GM10266 (cell line): ENCODE measurements at regions not wholly inside any gene's neighbourhood (a gene's known extent, or its start where the extent isn't known, plus 50 kb on each side); places are given as distances from the start of the nearest gene placed in this dataset.

ENCODE experiments used
- DNase-seq: peaks from one replicate; pipeline ENCODE4 v3.0.0; 2012; ENCODE audit errors: extremely low spot score
- TF ChIP-seq, protein P1 (sequence below): IDR thresholded peaks from 2 replicates; pipeline ENCODE4 v1.5.1; 2012; ENCODE audit warnings: mild to moderate bottlenecking, low read depth; ENCODE audit not compliant: control insufficient read depth, insufficient read depth; ENCODE audit errors: missing control alignments

DNA sequence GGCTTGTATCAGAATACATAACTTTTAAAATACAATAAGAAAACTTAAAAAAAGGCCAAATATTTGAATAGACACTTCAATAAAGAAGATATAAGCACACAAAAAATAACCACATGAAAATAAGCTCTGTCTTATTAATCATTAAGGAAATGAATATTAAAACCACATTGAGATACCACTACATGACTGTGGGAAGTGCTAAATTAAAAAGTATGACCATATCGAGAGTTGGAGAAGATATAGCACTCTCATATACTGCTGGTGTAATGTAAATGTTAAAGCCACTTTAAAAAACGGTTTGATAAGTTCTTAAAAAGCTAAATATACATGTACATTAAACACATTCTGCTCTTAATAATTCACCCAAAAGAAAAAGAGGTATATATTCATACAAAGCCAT lies 104.6 kb upstream of the TRIB2 start:
- TF ChIP-seq, protein P1, sequence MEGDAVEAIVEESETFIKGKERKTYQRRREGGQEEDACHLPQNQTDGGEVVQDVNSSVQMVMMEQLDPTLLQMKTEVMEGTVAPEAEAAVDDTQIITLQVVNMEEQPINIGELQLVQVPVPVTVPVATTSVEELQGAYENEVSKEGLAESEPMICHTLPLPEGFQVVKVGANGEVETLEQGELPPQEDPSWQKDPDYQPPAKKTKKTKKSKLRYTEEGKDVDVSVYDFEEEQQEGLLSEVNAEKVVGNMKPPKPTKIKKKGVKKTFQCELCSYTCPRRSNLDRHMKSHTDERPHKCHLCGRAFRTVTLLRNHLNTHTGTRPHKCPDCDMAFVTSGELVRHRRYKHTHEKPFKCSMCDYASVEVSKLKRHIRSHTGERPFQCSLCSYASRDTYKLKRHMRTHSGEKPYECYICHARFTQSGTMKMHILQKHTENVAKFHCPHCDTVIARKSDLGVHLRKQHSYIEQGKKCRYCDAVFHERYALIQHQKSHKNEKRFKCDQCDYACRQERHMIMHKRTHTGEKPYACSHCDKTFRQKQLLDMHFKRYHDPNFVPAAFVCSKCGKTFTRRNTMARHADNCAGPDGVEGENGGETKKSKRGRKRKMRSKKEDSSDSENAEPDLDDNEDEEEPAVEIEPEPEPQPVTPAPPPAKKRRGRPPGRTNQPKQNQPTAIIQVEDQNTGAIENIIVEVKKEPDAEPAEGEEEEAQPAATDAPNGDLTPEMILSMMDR, result no peak
- DNase-seq, result no peak

DNA sequence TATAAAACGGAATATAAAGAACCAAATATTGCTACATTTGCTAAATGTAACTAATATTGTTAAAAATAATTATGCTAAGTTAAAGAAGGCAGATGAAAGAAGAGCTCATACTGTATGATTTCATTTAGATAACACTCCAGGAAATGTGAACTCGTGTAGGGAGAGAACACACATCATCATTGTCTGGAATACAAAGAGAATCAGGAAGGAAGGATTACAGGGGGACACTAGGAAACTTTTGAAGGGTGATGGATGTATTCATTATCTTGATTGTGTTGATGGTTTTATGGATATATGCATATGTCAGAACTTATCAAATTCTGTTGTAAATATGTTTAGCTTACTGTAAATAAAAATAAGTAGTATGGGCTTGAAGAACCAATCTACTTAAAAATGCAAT lies 104.1 kb upstream of the TRIB2 start:
- TF ChIP-seq, protein P1, result no peak
- DNase-seq, result no peak

DNA sequence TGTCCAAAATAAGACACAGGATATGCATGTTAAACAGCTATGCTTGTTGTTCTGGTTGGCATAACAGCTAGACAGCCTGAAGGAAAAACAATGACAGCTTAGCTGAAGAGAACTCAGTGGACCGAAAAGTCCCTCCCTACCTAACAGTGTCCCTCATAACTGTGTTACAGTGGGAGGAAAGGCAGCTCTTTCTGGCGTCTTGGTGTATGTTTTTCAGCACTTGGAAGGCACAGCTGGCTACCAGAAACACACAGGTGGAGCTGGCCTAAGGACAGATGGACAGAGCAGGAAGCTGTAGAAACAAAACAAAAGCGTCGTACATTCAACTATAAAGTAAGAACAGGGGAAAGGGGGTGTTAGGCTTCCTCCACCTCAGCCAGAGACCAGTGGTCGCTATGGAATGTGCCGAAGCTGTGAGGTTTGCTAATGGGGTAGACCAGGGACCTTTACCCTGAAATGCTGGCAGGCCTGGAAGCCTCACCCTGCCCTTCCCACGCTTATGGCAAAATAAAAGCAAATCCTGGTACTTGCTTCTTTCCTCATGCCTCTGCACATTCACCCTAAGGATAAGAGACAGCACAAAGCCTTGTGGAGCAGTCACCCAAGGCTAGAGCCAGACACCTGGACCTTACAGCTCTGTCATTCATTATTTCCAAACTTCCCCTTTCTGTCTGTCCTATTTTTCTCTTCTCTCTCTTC lies 103.5 kb upstream of the TRIB2 start:
- DNase-seq, result no peak
- TF ChIP-seq, protein P1, result no peak

DNA sequence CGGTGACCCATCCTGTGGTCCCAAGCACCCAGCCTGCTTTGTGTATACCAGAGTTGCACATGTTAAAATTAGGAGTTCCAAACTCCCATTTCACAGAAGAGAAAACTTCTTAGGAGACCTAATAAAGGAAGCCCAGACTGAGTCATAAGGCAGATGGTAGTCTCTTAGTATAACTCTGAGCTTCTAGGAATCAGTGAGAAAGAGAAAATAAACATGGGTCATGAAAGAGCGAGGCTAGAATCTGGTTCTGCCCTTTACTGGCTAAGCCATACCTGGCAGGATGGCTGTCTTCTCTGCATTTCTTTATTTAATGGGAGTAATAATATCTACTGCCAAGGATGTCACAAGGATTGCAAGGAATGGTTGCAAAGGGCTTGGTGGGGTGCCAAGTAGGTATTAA lies 101.2 kb upstream of the TRIB2 start:
- TF ChIP-seq, protein P1, result no peak
- no peak for DNase-seq

DNA sequence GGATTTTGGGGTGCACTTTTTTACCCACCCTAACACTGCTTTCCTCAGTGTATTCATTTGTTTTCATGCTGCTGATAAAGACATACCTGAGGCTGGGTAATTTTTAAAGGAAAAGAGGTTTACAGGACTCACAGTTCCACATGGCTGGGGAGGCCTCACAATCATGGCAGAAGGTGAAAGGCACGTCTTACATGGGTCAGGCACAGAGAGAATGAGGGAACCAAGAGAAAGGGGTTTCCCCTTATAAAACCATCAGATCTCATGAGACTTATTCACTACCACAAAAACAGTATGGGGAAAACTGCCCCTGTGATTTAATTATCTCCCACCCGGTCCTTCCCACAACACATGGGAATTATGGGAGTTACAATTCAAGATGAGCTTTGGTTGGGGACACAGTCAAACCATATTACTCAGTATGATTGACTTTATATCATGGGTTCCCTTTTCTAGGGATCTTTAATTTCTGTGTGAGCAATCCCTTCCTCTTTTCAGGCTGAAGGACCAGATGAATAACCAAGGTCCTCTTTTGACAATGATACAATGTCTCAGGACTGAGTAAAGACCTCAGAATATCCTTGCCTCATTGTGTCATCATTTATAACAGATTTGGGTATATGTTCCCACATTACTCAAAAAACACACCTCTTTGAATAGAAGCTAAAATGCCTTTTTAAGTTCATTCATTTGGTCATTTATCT lies 100.1 kb upstream of the TRIB2 start:
- no peak for DNase-seq
- TF ChIP-seq, protein P1, result no peak

DNA sequence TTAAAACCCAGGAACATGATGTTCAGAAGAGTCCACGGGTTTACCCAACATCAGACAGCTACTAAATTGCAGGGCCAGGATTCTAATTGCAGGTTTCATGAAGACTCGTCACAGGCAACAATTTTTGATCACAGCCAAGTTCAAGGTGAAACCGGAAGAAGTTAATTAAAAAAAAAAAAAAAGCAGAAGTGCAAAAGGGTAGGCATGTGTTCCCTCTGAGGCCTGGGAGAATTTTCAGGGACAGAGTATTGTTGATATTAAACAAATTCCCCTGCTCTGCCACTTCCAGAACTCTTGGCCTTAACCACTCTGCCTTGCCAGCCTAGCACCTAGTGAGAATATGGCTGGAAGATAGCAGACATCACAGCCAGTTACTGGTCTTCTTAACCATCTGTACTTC lies 99.4 kb upstream of the TRIB2 start:
- TF ChIP-seq, protein P1, result no peak
- no peak for DNase-seq

DNA sequence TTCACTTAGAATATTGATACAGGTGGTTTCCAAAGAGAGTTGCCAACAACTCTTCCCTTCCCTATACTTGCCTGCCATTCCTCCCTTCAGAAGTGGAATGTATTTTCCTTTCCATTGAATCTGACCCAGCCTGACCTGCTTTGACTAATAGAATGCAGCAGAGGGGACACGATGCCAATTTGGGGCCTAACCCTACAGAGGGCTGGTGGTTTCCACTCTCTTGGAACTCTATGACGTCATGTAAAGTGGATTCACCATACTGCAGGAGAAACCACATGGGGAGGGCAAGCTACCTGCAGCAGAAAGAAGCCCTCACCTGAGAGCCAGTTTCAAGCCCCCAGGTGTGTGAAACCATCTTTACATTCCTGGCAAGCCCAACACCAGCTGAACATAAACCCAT lies 98.9 kb upstream of the TRIB2 start:
- DNase-seq, result no peak
- TF ChIP-seq, protein P1, result no peak
